Head of caudate nucleus (tissue), 42 donors: ENCODE measurements at regions not wholly inside any gene's neighbourhood (a gene's known extent, or its start where the extent isn't known, plus 50 kb on each side); places are given as distances from the start of the nearest gene placed in this dataset.
A peak's percentile ranks its signal among the peaks of the same experiment; 100 is the strongest.
"Not testable (repeated sequence)": the region's sequence is repeated elsewhere in the genome, so short reads cannot be mapped to it uniquely, and the experiment has no call there.

Source experiments
- DNase-seq, 42 donors: peaks; one replicate each; pipeline versions ENCODE4 v3.0.0 to v3.0.0-alpha.2; 2020 to 2021; ENCODE audit warnings: mixed read lengths in 7 of 42
- intact Hi-C: fragments of 100-400 bp; cut with DNase I; formaldehyde crosslinking; loops from one replicate; pipeline ENCODE4 v1.15.0; 2022

DNA sequence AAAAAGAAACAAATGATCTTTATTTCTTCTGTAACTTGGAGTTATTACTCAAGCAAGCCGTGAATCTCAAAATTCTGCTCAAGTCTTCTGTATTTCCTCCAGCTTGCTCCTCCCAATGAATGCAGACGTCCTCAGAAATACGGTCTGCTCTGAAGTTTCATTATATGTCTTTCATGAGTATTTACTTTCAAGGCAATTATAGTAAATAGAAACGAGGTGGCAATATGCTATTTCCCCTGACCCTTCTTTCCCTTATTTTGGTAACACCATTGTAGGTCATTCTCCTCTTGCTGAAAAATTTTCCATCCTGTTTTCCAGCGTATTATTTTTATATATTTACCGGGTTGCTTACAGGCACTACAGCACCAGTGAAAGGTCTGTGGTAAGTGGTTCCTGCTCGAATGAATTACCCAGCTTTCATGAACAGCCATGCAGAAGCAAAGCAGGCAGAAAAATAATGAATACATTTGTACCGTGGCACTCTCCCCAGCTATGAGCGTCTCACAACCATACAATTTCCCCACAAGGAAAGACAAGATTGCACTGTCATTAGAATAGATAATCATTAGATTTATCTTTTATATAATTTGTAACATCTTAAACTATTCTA, 350.9 kb upstream of the PKN2 start:
- DNase-seq: peak in 1 of 42 donors; percentile 2
- intact Hi-C loops: no loop called here

DNA sequence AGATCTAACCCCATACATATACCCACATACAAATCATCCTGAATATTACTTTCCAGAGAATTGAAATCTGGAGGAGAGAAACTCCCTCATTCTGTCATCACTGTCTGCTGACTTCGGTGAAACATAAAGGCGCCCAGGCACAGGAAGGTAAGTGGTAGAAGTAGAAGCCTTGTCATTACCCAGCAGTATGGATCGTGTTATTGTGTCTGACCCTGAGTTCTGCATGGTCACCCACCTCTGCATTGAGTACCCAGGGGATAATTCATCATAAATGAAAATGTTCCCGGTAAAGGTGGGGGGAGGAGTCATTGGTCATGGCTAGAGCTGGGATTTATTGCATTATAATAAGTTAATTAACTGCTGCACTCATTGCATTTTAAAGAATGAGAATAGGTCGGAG, 342.6 kb upstream of the PKN2 start:
- no peak for DNase-seq
- intact Hi-C loops: no loop called here

DNA sequence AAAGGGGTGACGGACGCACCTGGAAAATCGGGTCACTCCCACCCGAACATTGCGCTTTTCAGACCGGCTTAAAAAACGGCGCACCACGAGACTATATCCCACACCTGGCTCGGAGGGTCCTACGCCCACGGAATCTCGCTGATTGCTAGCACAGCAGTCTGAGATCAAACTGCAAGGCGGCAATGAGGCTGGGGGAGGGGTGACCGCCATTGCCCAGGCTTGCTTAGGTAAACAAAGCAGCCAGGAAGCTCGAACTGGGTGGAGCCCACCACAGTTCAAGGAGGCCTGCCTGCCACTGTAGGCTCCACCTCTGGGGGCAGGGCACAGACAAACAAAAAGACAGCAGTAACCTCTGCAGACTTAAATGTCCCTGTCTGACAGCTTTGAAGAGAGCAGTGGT, 342.0 kb upstream of the PKN2 start:
- DNase-seq, intact Hi-C loops: not testable (repeated sequence)

DNA sequence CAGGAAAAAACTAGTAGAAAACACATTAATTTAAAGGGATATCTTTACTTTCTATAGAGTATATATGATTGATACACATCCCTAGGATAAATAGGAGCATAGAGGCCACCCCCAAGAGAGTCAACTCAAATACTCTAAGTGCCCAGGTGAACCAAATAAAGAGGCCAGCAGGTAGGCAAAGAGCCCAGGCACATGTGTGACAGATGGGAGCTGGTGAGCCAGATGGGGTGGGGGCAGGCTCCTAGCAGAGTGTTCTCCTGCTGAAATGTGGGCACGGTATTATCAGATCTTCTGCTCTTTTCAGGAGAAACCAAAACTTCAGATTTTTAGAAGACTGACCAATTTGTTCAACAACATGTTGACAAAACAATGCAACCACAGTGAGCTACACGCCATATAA, 333.4 kb upstream of the PKN2 start:
- DNase-seq: no peak
- intact Hi-C loops: no loop called here

DNA sequence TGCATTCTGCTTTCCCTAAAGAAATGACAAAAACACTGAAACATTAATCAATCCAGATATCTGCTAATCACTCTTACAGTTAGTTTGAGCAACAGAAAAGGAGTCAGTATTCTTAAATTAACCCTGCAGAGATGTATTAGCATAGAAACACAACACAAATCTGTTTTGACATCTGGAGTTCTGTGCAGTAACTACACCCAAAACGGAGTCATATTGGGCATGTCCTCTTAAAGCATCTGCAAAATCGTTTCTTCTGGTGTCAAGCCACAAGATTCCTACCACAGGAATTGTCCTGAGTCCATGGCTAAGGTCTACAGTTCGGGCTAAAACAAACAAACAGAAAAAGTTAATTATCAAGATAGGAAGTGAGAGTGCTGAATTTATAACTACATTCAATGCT, 332.1 kb upstream of the PKN2 start:
- intact Hi-C loops: no loop called here
- DNase-seq: no peak

DNA sequence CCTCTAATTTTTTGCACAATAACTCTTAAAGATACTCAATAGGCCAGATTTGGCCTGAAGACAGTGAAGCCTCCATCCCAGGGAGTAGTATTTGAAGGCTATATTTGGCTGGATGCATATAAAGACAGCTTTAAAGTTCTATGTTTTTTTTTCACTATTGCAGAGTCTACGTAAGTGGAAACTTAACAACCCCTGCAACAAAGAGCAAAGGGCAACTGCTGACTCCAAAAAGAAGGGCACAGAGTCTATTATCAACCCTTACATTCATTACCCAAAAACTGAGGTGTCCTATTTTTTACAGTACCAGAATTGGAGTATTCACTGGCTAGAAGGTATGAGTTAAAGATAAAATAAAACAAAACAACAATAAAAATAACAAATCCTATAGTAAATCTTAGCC, 329.8 kb upstream of the PKN2 start:
- DNase-seq: no peak
- intact Hi-C loops: no loop called here

DNA sequence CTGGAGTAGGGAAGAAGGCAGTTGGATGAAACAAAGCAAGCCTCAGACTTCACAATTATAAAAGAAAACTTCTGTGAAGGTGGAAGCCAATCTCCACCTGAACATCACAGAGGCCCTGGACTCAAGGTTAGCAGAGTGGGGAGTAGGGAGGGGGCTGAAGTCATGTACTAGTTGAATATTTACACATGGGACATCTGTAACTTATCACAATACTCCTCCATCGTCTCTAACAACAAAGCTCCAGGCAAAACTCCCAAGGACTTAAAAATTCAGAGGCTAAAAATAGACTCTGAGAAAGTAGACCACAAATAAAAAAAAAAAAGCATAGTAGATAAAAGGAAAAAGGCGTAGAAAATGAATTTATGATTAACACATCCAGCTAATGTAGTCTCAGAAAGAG, 326.3 kb upstream of the PKN2 start:
- DNase-seq: no peak

DNA sequence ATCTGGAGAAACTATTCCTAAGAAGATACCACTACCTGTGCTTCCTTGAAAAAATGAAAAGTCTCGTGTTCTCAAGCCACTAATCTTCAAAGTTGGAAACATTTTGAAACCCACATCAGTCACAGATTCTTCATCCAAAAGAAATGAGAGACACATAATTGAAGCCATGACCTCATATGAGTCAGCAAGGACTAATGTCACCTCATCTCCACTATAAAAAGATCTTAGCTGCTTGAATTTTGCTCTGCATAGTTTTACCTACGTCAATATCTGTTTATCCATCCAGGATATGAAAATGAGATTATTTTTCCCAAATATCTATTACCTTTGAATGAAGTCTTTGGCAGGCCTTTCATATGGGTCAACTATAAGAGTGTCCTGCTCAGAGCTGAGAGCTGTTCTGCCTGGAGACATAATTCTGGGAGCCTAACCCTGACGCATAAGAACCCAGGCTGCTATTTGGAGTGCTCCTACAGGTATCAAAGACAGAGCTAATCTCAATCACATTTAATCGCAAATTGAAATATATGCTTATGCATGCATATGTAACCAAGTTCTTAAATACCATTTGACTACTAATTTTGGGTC, 312.5 kb upstream of the PKN2 start:
- no peak for DNase-seq
- intact Hi-C loops: no loop called here

More for the DNA sequence above, 326.3 kb upstream of the PKN2 start:
- intact Hi-C loops: no loop called here

DNA sequence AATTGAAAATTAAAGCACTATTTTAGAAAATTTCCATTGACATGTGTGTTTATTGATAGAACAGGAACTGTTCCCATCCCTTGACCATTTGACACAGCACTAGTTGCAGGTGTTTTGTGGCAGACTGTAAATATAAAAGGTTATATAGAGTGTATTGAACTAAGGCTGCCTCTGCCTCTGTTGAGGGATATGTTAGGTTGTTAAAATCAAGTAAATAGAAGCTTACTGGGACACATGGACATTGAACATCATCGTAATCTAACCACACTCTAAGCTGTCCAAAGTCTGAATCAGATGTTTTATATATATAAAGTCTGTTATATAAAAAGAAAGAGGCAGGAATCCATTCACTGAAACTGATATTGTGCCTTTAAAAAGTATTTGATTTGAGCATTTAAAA, 308.1 kb upstream of the PKN2 start:
- DNase-seq: no peak
- intact Hi-C loops: no loop called here

DNA sequence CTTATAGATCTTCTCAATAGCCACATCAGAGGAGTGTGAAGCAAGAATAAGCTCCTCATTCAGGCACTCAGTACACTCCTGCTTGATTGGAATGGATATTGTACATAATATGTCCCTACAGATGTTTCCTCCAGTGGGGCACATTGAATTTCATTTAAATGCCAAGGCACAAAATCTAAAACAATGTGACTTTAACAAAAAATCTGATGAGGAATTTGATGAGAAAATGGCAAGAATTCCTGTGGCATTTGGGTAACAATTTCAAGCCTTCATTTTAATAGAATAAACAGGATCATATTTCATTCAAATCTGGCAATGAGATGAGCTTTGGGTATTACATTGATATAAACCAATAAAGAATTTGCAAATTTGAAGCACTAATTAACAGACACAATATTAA, 307.7 kb upstream of the PKN2 start:
- intact Hi-C loops: no loop called here
- DNase-seq: no peak

DNA sequence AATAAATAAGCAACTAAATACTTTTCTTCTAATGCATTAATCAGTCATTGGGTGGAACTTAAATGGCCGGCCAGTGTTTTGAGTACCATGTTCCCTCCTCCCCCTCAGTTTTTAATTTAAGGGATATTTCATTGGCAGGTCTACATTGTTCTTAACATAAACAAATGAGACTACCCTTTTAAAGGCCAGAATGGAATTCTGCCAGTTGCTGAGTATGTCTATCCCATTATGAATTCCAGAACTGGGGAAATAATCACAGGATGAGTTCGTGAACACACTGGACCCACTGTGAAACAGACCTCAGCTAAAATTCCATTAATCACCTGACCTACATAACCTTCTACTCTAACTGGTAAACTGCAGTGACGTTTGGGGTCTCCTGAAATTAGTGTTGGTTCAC, 305.5 kb upstream of the PKN2 start:
- intact Hi-C loops: no loop called here
- DNase-seq: no peak

DNA sequence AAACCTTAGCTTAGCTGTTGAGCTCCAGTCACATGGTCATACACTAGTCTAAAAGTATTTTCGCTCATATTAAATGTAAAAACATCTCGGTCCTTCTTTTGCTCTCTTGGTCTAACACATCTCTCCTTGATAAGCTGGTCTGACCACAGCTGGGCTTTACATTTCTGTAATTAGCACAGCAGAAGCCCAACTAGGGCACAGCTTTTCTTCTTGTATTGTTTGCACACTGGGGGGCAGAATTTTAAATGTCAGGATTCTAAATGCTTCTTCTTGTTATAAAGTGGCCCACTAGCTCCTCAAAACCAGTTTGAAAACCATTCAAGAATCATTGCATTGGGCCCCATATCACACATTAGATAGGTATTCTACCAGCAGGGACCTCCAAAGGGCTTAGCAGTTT, 289.1 kb upstream of the PKN2 start:
- intact Hi-C loops: no loop called here
- DNase-seq: peak in 1 of 42 donors; percentile 12

DNA sequence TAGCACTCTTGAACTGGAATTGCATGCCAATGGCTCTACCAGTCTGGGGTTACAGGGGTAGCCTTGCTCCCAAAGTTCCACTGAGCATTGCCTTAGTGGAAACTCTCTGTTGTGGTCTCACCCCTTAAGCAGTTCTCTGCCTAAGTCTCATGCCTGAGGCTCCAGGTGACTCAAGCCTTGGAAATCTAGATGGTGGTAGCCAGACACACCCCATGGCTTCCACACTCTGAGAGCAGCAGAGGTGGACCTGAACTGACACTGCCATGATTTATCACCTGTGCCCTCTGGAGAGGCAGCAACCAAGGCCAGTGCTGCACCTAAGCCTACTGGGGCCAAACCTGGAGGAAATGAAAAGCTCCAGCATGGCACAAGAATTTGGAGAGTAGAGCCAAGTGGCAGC, 285.7 kb upstream of the PKN2 start:
- DNase-seq: no peak
- intact Hi-C loops: no loop called here

DNA sequence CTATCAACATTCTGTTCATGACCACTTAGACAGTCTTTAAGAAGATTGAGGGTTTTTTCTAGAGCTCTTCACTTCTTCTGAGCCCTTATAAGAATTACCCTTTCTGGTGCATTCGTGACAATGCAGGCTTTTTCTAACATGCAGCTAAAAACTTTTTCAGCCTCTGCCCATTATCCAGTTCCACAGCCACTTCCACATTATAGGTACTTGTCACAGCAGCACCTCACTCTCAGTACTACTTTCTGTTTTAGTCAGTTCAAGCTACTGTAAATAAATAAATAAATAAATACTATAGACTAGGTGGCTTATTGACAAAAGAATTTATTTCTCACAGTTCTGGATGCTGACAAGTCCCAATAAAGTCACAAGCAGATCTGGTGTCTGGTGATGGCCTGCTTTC, 284.4 kb upstream of the PKN2 start:
- no peak for DNase-seq
- intact Hi-C loops: no loop called here

DNA sequence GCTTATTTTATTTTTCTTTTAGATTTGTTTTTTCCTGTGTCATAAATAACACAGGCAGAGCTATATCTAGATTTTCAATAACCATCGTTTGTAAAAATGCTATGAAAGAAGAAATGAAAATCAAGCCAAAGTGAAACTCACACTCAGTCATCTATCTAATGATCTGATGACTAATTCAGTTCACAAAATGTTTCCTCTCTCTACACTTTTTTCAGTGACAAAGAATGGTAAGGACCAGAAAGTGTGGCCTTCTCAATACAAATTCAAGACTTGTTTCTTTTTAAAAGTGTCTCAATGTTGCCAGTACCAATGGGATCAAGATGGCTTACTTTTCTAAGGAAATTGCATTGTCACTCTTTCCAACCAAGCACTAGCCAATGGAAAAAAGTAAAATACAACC, 282.8 kb upstream of the PKN2 start:
- intact Hi-C loops: no loop called here
- DNase-seq: no peak

DNA sequence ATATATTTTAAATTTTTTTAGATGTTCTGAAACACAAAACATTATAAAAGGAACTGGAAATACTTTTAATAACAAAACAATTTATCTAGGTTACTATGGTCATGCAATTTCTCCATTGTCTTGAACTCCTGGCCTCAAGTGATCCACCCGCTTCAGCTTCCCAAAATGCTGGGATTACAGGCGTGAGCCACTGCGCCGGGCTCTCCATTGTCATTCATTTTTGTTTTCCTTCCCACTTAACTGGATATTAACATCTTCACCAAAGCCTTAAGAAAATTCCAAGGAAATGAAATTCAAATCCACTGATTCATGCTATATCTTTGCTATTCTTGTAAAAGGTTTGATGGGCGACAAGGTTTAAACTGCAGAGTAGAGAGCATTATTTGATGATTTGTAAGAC, 279.5 kb upstream of the PKN2 start:
- no peak for DNase-seq
- intact Hi-C loops: no loop called here

DNA sequence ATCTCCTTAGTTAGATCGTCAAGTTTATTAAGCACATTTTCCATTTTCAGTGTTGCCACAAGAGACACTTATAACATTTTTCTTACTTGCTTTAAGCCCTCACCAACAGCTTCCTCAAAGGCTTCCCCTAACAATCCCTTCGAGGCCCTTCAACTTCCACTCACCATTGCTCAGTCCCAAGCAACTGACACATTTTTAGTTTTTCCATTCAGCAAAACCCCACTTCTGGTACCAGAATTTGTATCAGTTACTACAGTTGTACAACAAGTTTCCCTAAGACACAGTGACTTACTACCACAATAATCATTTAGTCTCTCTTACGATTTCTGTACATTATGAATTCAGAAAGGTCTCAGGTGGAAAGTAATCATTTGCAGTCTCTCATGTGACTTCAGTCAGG, 276.8 kb upstream of the PKN2 start:
- intact Hi-C loops: no loop called here
- DNase-seq: no peak

DNA sequence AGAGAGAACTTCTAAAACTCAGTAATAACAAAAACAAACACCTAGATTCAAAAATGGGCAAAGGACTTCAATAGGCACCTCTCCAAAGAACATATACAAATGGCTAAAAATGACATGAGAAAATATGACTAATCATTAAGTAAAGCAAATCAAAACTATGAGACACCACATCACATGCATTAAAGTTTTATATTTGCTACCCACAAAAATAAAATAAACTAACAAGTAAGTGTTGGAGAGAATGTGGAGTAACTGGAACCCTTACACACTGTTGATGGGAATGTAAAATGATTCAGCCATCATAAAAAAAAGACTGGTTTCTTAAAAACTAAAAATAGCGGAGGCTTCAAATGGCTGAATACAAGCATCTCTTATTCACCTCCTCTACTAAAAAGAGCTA, 262.1 kb upstream of the PKN2 start:
- DNase-seq: no peak
- intact Hi-C loops: no loop called here

DNA sequence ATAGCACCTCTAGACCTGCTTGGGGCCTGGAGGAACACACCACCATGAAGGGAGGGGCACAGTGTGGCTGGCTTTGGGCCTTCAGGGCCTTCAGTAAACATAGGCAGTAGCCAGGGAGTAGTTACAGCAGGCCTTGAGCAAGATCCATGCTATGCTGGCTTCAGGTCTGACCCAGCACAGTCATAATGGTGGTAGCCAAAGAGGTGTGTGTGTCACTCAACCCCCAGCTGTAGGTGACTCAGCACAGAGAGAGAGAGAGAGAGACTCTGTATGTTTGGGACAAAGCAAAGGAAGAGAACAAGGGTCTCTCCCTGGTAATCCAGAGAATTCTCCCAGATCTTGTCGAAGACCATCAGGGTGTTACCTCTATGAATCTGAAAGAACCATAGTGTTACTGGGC, 250.5 kb upstream of the PKN2 start:
- intact Hi-C loops: no loop called here
- DNase-seq: no peak

DNA sequence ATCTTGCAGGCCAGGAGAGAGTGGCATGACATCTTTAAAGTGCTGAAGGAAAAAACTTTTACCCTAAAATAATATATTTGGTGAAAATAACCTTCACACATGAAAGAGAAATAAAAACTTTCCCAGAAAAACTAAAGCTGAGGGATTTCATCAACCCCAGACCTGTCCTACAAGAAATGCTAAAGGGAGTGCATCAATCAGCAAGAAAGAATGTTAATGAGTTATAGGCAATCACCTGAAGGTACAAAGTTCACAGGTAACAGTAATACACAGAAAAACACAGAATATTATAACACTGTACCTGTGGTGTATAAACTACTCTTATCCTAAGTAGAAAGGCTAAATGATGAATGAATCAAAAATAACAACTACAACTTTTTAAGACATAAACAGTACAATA, 249.2 kb upstream of the PKN2 start:
- DNase-seq: no peak
- intact Hi-C loops: no loop called here

DNA sequence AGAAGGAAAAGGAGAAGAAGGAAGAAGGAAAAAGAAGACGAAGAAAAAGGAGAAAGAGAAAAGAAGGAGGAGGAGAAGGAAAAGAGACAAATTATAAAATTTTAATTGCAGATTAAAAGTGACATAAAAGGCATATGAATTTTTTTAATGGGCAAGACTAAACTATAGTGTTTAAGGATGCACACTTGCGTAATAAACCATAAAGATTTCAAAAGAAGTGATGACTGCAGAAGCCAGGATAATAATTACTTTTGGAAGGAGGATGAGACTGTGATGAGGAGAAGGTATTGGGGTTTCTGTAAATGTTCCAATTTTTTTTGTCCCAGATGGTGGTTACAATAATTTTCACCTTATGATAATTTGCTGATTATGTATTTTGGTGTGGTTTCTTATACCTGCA, 243.1 kb upstream of the PKN2 start:
- intact Hi-C loops: no loop called here
- no peak for DNase-seq

DNA sequence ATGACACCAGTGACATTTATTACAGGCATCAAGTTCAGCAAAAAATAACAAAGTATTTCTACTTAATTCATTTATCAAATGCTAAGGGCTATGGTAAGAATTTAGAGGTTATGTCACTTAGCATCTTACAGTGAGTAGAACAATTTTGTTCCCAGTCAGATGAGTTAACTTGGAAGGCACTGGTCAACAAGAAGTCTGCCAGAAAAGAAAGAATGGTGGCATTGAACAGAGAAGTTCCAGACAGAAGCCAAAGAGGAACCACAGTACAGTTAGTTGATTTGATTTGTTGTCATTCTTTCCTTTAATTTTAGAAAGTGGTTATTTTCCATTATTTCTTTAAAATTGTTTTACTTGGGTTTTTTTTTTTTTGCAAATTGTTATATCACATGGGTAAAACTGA, 232.2 kb upstream of the PKN2 start:
- DNase-seq: peak in 15 of 42 donors; percentile 11 to 73 (median 20)
- intact Hi-C loops: no loop called here
